ENCODE measurements at regions not wholly inside any gene's neighbourhood (a gene's known extent, or its start where the extent isn't known, plus 50 kb on each side); places are given as distances from the start of the nearest gene placed in this dataset.

DNA sequence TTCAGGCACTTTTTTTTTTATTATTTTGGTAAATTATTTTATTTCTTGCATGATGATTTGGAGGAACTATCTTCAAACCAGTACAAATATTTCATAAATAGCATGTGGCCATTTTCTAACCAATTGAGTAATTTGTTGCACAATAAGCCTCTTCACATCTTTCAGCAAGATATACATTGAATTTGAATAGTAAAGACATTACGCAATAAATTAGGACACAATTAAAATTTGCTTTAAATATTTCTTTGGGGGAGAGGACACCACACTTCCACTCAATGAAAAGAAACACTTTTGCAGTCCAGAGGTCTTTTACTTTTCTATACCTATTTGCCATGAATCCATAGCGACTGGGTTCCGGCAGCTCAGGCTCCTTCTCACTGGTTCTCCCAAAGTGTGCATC, 762.6 kb upstream of the GOLIM4 start:
- DNase-seq (ENCODE audit: low read depth in 4 of 4, low spot score in 1 of 4) = no peak

DNA sequence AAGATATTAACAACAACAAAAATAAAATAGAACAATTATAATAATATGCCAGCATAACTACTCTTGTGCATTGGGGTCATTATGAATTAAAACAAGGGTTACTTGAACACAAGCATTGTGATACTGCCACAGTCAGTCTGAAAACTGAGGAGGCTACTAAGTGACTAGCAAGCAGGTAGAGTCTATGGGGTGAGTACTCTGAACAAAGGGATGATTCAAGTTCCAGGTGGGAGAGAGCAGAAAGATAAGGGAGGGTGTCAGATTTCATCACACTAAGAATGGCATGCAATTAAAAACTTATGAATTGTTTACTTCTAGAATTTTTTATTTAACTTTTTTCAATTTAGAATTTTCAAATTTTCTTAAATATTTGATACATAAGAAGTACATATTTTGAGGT, 754.4 kb upstream of the GOLIM4 start:
- no peak for DNase-seq (ENCODE audit: low read depth in 4 of 4, low spot score in 1 of 4)

DNA sequence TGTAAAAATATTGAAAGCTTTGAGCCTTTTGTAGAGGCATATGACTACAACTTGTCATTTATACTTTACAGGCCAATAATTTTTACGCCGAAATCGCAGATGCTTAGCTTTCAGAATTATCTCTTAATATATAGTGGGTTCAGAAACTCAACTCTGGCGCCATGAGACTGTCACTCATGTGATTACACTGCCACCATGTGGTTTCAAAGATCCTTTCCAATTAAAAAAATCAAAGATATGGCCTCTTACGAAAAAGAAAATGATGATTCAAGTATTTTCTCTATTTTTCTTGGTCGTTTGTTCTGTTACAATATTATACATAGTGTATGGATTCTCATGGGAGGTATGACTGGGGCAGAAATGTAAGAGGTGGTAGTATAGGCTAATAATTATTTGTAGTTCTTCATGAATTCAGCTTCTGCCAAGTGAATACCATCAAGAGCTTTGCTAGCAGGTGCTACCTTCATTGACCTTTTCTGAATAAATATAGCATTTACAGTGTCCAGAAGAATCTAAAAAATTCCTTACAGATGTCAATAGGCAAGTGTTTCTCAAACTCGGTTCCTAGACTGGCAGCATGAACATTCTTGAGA, 751.7 kb upstream of the GOLIM4 start:
- DNase-seq (ENCODE audit: low read depth in 4 of 4, low spot score in 1 of 4) = no peak

DNA sequence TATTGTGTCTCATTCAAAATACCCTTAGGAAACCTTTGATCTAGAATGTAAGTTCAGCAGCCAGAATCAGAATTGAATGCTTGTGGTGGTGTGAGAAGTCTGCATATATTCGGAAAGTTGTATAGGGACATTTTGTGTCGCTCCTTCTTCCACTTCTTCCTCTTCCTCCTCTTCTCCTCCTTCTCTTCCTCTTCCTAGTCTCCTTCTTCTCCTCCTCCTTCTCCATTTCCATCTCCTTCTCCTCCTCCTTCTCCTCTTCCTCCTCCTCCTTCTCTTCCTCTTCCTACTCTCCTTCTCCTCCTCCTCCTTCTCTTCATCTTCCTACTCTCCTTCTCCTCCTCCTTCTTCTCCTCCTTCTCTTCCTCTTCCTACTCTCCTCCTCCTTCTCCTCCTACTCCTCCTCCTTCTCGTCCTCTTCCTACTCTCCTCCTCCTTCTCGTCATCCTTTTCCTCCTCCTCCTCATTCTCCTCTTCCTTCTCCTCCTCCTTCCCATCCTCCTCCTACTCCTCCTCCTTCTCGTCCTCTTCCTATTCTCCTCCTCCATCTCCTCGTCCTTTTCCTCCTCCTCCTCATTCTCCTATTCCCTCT, 749.3 kb upstream of the GOLIM4 start:
- DNase-seq (ENCODE audit: low read depth in 4 of 4, low spot score in 1 of 4) = no peak

DNA sequence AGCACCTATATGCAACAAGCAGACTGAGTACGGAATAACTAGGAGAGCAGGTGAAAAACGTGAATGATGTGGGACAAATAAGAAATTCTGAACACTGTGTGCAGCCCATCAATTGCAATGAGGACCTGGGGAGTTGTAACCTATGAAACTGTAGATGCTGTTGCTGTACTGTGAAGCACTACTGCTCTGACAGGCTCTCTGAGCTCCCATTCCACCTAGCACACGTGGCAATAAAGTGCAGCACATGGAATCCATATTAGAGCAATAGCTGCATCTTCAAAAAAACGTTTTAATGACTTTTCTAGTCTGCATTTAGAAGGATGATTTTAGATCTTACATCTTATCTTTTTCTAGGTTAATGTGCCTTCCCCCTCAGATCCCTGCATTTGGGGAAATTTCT, 748.7 kb upstream of the GOLIM4 start:
- no peak for DNase-seq (ENCODE audit: low read depth in 4 of 4, low spot score in 1 of 4)

DNA sequence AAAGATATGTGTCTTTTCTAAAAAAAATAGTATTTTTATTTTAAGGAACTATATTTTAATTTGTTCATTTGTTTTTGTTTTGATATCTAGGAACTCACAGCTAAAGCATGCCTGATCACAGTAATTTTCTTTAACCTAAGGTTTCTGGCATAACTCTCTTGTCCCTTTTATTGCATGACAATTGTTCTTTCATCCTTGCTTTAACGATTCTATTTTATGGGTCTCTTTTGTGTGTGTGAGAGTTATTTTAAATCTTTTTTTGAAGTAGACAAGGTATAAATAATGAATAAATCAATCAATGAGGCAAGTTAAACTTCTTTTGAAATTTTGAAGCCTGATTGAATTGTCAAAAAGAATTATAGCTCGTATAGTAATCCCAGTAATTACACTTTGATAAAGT, 747.8 kb upstream of the GOLIM4 start:
- no peak for DNase-seq (ENCODE audit: low read depth in 4 of 4, low spot score in 1 of 4)

DNA sequence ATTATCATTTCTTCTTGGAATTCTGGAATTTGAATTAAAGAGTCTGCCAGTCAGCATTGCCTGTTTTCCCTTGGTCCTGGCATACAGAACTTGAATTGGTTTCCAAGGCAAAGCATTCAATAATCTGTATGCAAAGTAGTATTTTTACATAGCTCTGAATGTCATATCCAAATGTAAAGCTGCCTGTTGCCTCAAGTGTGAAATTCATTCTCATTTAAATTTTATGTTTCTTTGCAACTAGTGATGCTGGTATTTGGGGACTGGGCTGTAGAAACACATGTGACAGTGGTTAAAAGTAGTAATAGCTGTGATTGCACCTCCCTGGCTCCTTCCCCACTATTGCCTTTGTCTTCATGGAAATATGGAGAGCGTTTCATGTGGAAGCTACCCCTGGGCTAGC, 743.9 kb upstream of the GOLIM4 start:
- no peak for DNase-seq (ENCODE audit: low read depth in 4 of 4, low spot score in 1 of 4)

DNA sequence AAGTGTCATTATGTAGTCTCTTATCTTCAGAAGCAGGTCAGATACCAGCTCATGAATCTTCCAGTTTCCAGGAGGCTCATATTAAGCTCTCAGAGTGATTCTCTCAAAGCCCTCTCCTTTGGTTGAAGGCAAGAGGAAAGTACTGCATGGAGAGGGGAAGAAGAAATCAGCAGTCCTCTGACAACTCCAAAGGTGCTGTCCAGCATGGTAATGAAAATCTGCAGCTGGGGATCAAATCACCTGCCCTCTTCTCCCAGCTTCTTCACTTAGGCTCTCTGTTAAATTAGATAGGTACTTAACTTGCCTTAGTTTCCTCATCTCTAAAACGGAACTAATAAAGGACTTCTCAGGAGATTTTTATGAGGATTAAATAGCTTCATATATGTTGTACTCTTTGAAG, 738.8 kb upstream of the GOLIM4 start:
- DNase-seq (ENCODE audit: low read depth in 4 of 4, low spot score in 1 of 4) = no peak

DNA sequence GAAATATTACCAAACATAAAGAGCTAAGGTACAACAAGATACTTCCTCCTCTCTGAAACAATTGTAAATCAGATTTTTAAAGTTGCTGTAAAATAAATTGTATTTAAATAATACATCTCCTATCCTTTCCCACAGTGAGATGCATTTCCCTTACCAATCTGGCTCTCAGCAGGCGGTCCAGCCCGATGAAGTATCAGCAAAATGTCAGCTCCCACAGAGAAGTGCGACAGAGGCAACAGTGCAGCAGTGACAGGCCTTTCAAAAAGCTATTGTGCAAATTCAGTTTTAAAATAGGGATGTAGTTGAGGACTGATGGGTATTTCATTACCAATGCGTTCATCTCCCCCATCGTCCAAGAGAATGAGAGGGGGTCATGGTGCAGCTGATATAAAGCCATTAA, 733.2 kb upstream of the GOLIM4 start:
- no peak for DNase-seq (ENCODE audit: low read depth in 4 of 4, low spot score in 1 of 4)

DNA sequence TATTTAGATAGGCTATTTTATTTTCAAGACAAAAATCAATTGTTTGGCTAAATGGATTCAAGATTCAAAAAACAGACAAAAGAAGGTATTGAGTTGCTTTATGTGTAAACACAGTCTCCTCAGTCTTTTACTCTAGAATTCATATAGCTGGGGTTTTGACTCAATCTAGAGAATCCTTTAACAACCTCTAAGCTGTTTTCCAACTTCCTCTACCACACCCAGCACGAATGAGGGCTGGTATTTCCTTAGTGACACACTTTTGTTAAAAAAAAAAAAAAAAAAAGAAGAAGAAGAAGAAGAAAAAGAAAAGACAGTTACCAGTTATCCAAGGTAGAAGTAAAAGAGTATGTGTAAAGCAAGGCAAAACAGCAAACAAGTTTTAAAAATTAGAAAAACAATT, 732.8 kb upstream of the GOLIM4 start:
- DNase-seq (ENCODE audit: low read depth in 4 of 4, low spot score in 1 of 4) = no peak

DNA sequence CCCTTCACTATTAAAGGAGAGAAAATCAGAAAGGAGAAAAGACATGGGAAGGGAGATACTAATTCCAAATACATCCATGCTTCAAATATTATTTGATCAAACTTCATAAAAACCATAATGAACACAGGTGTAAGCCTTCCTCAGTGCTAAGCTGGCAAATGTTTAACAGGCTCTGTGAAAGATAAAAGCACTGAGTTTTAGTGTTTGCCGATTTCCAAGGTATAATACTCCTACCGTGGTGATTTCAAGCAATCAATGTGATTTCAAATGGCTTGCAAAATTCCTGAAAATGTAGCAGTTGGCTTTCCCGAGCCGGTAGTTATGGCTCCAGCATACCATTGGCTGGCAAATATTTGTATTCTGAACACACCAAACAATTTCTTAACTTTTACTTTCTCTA, 732.3 kb upstream of the GOLIM4 start:
- DNase-seq (ENCODE audit: low read depth in 4 of 4, low spot score in 1 of 4) = no peak

DNA sequence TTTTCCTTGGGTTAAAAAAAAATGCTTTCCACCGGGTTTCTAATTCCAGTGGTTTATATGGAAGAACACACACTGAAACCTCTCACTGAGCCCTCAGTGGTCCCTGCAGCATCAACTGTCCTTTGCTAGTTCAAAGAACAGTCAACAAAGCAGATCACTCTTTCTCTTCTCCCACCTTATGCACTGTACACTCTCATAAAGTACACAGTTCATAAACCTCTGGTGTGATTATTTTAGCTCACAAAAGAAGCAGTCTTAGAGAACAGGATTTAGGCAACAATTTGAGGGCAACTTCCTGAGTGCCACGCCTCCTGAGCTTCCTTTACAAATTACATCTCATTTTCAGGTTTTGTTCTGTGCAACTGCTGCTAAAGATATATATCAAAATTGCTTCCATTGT, 728.4 kb upstream of the GOLIM4 start:
- DNase-seq (ENCODE audit: low read depth in 4 of 4, low spot score in 1 of 4) = no peak

DNA sequence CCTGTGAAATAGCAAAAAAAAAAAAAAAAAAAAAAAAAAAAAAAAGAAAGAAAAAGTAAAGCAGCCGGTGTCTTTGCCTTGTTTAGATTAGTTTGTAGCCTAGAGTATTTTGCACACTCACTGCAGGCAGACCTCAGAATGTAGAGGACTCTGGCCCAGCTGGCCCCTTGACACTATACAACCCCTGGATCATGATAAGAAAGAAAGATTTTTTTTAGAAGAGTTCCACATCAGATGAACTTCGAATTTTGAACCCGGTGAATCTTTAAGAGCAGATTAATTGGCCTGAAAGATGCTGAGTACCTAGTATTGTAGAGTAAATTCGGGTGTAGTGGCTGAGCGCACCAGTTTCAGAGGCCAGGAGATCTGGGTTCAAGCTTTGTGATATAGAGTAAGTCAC, 727.7 kb upstream of the GOLIM4 start:
- no peak for DNase-seq (ENCODE audit: low read depth in 4 of 4, low spot score in 1 of 4)

DNA sequence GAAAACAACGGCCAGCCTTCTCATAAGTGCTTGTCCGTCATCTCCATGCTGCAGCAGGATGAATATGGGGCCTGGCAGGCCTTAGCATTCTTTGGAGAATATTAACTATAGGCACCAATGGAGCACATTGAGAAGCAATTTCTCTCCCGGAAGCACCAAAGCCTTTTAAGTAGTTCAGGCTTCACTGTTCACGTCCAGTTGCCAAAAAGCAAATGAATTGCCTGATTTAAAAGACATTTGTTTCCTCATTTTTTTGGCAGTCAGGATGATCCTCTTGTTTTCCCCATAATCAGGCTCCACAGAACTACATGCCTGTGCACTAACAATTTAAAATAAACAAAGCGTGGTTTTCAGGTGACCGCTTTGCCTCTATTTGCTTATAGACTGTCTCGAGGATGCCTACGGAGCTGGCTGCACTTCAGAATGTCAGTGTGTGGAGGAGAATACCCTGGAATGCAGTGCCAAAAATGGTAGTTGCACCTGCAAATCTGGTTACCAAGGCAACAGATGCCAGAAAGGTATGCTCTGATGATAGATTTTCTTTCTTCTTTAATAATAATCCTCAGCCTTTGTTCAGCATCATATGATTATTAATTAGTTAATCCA, 725.2 kb upstream of the GOLIM4 start:
- no peak for DNase-seq (ENCODE audit: low read depth in 4 of 4, low spot score in 1 of 4)

DNA sequence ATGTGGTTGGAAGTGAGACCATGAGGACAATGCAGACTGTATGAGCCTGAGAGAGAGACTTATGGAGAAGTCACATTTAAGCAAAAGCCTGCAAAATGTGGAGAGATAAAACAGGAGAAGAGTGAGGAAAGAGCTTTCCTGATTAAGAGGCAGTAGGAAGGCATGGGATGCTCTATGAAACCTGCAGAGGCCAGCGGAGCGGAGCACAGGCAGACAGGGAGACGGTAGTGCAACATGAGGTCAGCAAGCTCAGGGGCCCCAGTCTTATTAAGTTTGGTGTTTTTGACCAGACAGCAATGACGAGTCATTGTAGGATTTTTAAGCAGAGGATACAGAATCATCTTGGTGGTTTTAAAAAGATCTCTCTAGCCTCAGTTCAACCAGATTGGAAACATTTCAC, 721.5 kb upstream of the GOLIM4 start:
- no peak for DNase-seq (ENCODE audit: low read depth in 4 of 4, low spot score in 1 of 4)

DNA sequence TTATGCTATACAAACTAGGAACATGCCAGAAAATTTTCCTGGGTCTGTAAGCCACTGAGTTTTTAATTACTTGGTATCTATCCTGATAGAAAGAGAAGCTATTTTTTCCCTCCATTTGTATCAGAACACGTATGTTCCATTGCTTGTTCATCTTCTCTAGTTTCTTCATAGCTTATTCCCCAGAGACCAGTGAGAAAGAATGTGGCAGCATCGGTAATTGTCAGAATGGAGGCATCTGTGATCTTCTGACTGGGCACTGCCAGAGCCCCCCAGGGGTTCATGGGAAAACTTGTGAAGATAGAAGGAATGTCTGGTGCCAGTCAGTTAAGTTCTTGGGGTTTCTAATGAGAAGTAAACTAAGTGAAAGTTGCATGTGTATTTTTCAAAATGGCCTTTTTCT, 720.2 kb upstream of the GOLIM4 start:
- no peak for DNase-seq (ENCODE audit: low read depth in 4 of 4, low spot score in 1 of 4)

DNA sequence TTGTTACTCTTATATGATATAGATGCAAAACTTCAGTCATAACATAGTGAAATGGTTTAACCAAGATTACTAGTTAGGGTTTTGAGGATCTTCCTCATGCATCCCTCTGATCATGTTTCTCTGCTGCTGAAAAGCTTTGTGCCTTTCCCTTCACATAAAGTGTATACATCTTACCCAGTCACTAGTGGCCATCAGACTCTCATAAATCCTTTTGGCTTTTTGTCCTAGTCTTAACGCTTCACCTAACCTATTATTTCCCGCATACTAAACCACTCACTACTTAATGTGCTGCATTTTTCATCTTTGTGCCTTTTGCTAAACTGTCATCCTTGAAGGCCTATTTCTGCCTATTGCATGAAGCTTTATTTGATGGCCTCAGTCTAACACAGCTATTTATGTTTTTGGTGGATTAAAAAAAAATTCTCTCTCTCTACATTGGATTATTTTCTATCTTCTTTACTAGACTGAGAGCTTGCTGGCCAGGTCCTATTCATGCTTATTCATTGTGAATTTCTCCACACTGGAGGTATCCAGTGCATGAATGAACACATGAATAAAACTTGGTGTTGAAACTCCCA, 717.6 kb upstream of the GOLIM4 start:
- DNase-seq (ENCODE audit: low read depth in 4 of 4, low spot score in 1 of 4) = no peak

DNA sequence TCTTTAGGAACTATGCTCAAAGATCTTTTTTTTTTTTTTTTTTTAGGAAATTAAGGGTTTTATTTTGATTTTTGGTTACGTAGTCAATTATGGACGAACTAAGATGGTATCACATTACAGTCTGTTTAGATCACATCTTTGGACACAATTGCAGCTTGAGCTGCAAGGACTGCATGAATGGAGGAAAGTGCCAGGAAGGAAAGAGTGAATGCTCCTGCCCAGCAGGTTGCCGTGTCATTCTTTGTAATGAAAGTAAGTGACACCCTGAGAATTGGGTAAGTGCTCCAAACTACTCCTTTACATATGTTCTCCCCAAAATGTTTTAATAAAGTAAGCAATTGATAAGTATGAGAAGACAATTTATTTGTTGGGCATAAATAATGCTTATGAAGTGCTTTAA, 716.5 kb upstream of the GOLIM4 start:
- DNase-seq (ENCODE audit: low read depth in 4 of 4, low spot score in 1 of 4) = no peak

DNA sequence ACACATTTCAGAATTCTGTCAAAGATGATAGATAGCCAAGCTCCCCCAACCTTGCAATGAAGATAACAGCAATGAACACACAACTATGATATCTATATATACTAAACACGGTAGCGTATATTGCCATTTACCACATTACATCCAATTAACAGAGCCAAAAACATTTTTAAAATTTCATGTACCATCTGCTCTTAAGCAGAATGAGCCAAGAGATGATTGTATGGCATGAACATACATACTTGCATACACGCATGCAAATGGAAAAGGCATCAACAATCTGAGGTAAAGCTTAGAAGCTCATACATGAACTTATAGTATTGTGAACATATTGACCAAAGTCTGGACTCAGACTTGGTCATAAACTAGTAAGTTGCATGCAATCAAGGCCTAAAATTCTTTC, 712.9 kb upstream of the GOLIM4 start:
- DNase-seq (ENCODE audit: low read depth in 4 of 4, low spot score in 1 of 4) = no peak

DNA sequence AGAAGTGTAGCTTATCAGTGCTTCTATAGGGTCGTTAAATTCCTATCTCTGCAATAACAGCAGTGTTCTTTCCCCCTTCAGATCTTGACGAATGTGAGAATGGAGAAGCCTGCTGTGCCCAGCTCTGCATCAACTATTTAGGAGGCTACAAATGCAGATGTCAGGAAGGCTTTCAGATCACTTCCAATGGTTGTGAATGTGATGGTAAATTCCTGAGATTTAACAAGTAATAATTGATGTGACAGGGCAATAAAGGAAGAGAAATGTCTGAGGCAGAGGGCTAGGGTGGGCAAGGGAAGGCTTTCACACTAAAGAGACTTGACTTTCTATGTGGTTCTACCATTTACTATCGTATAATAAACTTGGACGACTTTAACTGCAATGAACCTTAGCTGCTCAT, 711.7 kb upstream of the GOLIM4 start:
- no peak for DNase-seq (ENCODE audit: low read depth in 4 of 4, low spot score in 1 of 4)

DNA sequence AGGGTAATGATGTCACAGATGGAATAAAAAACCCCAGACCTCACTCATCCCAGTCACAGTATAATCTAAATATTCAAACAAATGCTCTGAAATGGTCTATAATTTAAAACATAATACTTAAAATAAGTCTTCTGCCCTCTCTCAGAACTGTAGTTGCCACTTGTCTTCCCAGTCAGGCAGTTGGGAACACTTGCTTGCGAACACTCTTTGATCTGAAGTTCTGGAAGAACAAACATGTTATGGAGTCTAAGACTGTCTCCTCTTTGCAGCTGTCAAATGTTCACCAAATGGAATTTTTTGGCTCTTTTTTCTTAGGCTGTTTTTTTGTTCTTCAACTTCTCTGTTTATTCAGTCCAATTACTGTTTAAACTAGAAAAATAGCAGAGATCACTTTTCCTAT, 711.1 kb upstream of the GOLIM4 start:
- DNase-seq (ENCODE audit: low read depth in 4 of 4, low spot score in 1 of 4) = no peak

DNA sequence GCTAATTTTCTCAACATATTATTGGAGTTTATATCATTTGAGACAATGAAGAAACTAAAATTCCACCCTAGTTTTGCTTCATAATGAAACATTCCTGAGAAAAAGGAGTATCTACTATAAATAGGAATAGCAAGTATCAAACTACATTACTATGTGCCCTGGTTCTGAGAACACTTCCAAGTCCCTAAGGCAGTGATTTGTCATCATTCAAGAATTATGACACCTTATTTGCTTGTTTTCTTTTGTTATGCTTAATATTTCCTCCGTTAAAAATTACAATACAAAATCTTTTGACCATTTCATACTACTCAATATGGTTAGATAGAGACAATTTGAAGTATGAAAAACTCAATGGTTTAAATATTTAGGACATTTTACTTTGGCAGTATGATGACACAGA, 707.8 kb upstream of the GOLIM4 start:
- DNase-seq (ENCODE audit: low read depth in 4 of 4, low spot score in 1 of 4) = no peak

DNA sequence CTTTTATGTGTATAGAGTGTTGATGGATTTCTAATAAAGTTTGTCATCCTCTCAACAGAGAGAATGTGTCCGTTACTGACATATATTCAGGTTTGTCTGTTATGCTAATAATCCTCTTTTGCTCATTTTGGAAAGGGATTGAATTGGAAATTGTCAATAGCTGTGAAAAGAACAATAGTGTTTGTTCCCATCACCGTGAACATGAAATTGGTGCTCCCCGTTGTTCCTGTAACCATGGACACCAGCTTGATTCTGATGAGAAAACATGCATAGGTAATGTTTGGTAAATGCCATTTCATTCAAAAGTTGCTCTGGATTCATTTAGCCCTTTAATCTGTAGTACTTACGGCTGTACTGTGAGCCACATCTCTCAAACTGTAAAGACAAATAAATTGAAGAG, 707.0 kb upstream of the GOLIM4 start:
- no peak for DNase-seq (ENCODE audit: low read depth in 4 of 4, low spot score in 1 of 4)

Measured in stimulated activated CD4-positive, alpha-beta T cell treated with anti-CD3 and anti-CD28 coated beads, Interleukin-1b, Interleukin-23, amount 100 ng/mL, for 24 hours (primary cell).